GM19240 (cell line): ENCODE measurements at regions not wholly inside any gene's neighbourhood (a gene's known extent, or its start where the extent isn't known, plus 50 kb on each side); places are given as distances from the start of the nearest gene placed in this dataset.
"Not testable (repeated sequence)": the region's sequence is repeated elsewhere in the genome, so short reads cannot be mapped to it uniquely, and the experiment has no call there.

Experiments
- DNase-seq: peaks from one replicate; pipeline ENCODE4 v3.0.0; 2011; ENCODE audit warnings: low spot score; ENCODE audit not compliant: insufficient read length

DNA sequence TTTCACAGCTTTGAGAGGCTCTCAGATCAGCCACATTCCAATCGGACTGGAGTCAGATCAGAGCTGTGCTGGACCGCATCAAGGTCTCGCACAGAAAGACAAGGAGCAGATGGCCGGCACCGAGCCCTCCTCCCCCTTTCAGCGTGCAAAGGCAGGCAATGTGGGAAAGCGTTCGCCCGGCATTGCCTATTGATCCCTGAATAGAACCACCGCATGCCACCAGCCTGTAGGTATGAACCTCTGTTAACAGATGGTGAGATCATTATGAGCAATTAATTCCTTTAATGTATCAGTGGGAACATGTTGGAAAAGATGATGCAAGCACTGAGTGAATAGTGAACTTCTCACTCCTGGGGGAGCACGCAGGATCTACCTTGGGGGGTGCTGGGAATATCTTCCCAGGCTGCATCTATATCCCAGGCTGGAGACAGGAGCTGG is 117.5 kb upstream of the ID4 start:
- DNase-seq: no peak

DNA sequence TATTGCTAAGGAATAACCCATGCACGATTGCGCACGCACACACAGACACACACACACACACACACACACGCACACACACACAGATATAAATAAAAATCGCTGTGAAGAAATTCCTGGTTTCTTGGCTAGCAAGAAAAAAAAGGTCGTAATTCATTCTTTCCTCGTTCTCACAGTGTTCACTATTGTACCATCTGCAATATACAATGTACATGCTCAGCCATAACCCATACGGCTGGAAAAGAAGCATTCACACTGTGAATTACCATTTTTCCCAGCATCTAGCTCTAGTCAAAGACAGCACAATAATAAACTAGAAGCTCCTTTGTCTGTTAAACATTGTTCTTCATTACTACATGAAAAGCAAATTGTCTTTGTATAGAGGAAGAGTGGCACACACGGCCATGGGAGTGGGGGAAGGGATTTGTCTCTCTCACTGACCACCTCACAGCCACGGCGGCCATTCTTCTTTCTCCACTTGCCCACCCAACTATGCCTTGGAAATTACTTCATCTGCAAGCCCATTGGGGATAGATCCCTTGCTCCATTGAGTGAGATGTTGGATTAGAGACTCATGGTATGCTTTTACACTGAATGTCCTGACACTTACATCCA is 115.3 kb upstream of the ID4 start:
- no peak for DNase-seq

DNA sequence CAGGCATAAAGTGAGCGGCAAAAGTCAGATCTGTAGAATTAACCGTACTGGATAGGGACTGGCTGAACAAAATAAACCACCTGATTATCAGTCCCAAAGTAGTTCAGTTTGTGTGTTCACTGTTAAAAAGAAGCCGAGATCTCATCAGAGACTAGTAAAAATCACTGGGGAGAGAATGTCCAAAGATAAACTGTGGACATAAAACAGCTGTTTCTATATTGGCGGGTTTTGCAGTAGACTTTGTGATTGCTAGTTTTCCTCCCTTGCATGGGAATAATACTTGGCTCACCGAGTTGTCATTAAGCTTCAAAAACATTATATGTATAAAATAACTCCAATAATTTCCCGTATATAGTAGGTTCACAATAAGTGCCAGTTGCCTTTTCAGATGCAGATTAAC is 114.2 kb upstream of the ID4 start:
- DNase-seq: no peak

DNA sequence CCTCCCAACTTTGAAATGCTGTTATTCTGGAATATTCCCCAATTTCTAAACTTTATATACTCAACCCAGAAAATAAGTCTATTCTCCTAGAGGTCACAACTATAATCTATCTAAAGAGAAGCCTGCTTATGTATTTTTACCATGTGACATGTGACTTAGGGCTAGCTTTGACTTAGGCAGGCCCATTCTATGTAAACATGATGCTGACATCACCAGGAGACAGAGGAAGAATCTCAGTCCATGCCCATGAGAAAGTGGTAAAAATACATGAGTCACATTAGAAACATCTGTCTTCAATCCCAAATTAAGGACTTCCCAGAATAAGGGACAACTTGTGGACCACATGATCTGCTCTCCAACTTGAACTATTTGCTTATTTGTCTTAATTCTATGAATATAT is 113.6 kb upstream of the ID4 start:
- no peak for DNase-seq

DNA sequence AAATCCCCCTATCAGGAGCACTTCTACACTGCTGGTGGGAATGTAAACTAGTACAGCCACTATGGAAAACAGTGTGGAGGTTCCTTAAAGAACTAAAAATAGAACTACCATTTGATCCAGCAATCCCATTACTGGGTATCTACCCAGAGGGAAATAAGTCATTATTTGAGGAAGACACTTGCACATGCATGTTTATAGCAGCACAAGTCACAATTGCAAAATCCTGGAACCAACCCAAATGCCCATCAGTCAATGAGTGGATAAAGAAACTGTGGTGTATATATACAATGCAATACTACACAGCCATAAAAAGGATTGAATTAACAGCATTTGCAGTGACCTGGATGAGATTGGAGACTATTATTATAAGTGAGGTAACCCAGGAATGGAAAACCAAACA is 111.7 kb upstream of the ID4 start:
- not testable (repeated sequence) for DNase-seq

DNA sequence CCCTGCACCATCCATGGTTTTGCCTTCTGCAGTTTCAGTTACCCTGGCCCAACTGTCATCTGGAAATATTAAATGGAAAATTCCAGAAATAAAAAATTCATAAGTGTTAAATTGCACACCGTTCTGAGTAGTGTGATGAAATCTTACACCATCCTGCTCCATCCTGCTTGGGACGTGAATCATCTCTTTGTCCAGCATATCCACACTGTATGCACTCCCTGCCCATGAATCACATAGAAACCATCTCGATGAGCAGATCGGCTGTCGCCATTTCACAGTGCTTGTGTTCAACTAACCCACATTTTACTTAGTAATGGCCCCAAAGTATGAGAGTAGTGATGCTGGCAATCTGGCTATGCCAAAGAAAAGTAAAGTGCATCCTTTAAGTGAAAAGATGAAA is 105.9 kb upstream of the ID4 start:
- DNase-seq: no peak

DNA sequence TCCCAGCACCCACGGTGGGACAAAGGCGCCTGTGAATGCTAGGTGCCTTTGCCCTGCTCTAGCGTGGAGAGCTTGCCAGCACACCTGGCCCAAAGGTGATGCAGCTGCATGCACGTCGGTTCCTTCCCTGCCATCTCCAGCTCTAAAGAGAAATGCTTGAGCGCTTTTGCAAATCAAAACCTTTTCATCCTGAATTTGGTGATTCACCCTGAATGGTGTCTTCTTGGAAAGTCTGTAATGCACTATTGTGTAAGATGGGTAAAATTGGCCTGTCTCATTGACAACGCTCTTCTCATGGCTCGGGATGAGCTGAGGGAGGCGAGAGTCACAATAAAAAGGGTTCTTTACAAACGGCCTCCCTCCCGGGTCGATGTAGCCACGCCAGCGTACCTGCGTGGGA is 103.1 kb upstream of the ID4 start:
- no peak for DNase-seq

DNA sequence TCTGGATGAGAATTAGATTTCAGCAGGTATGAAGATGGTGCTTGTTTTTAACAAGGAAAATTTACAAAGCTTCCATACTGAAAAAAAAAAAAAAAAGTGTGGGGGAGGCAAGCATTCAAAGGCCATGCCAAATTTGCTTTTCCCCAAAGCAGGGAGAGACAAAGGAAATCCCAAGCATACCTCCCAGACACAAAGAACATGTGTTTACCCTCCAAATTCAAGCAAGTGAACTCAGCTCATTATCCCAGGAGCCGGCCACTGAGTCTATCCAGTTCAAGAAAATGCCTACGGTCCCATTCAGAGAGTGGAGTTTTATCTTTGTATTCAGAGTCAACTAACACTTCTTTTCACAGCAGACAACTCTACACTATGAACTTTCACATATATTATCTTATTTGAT is 102.7 kb upstream of the ID4 start:
- no peak for DNase-seq

DNA sequence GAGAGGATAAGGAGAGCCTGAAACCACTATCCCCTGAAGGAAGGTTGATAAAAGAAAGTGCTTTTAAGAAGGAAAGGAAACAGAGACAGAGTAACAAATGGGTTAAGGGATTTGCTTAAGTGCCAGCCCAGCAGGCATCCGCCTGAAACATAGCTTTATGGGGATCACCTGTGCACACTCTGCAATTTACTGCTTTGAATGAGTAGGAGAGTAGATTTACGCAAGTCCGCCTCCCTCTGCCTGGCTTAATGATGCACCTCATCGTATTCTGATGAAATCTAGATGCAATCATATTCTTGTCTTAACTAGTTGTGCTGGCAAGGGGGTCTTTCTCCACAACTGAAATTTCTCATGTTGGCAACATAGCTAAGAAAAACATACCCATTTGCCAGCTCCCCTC is 101.1 kb upstream of the ID4 start:
- no peak for DNase-seq

DNA sequence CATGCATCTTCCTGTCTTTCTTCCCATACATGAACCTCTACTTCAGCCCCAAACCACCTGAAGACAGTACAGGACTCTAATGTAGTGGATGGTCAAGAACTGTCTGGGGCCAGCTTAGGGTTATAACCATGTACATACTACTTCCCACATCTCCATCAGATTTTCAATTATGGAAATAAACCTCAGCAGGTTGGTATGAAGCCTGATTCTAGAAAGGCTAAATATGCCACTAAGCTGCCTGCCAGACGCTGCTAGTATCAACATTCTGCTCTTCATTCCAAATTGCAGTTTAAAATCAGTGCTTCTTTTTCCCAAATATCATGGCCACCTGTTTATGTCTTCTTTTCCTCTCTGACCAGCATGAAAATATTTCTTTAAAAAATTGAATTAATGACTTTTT is 99.2 kb upstream of the ID4 start:
- no peak for DNase-seq

DNA sequence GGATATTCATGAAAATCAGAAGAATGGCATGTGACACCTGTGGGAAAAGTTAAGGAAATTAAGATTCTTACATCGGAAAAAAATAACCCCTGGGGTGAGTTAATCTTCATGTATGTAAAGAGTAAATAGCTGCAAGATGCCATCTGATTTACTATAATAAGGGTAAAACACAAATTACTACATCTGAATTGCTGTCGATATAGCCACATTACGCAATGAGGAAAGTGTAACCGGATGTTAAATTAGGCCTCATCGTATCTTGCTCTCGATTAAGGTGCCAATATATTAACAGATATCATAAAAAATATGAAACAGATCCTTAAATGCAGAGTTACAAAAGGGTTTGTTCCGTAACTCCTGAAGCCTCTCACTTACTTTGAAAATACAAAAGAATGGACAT is 87.4 kb upstream of the ID4 start:
- DNase-seq: no peak

DNA sequence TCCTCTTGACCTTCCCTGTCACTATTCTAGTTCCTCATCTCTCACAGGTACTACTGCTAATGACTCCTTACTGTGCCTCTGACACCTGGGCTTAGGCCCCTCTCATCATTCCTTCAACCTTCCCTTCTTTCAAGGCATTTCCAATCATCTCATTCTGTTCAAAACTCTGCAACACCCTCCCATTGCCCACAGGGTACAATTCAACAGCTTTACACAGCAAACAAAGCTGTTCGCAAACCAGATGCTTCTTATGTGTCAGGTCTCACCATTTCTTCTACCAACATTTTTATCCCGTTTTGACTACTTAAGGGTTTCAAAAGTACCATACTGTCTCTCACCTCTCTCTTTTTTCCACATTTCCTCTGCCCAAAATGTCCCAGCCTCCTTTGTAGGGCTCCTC is 84.4 kb upstream of the ID4 start:
- no peak for DNase-seq

DNA sequence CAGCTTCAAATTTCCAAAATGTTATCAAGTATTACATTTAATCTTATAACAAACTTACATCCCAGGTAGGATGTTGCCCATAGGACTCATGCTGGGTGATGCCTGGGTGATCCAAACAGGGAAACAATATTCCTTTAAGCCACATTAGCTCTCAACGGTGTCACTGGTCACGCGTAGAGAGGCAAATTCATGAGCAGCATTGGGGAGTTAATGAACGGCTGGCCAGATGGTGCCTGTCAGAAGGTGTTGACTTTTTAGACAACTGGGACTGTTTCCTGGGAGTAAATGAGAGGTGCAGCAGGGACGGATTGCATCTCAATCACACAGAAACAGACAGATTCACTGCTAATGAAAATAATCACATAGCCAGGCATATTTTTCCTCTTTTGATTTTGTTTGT is 83.3 kb upstream of the ID4 start:
- DNase-seq: no peak

DNA sequence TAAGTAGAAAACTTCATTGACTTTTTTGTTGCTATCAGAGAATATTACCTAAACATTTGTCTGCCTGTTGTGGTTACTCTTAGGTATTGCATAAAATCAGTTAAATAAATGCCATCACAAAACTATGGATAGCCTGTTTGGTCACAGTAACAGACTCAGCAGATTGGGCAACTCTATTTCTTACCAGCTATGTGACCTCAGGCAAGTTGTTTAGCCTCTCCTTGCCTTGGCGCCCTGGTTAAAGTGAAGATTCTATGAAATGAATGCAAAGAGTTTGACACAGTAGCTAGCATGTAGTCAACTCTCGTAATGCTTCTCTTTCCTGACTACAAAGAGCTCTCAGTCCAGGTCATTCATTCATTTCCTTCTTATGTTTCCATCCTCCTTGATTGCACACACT is 82.5 kb upstream of the ID4 start:
- DNase-seq: no peak

DNA sequence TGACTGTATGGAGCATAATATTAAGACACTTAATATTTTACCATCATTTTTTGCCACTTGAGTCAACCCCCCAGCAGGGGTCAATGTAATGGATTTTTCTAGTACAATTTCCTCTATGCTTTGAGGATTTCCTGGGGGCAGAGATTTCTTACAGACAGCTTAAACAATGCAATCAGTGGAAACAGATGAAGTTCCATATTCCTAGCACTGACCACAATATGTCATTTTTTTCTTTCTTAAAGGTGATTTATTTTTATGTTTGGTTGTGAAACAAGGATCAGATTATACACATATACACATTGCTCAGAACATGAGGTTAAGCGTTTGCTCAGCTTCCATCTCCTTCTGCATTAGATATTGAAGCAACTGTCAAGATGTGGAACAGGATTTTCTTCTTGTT is 82.0 kb upstream of the ID4 start:
- no peak for DNase-seq

DNA sequence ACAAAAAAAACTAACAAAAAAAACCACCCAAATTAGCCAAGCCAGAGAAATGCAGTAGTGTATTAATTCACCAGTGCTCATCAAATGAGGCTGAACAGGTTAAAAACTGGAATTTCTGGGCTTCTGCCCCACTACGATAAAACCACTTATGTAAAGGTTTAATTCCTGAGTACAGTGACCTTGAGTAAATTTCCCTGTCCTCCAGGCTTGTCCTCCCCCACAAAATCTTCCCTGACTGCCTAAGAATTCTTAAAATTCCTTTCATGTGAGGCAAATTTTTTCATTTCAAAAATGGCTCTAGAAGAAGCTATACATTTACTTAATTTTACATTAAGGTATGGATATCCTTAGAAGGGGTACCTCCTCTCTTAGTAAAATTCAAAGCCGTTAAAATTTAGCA is 80.1 kb upstream of the ID4 start:
- no peak for DNase-seq

DNA sequence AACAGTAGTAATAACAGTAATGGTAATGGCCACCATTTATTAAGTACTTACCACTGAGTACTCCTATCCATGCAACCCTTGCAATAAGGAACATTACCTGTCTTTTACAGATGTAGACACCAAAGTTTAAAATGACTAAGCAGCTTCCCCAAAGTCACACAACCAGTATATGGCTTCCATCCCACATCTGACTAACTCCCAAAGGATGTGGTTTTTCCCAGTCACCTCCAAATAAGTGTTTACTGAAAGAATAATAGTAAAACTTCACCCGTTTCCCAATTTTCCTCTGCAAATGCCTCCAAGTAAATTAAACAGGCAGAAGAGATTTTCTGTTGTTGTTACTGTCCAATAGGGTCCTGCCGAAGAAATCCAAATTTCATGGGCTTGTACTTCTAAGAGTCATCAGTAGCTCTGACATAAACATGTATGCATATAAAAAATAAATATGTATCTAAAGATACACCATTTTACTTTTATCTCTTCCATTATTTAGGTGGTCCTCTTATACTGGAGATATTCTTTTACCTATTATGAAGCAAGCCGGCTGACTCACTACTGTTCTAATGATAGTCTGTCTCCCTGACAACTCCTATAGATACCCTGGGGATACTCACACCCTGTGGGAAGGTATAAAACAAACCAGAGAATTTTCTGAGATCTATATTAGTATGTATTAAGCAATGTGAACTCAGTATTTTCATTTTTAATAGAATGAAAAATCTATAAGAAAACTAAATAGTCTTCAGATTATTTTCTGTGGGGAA is 77.9 kb upstream of the ID4 start:
- no peak for DNase-seq

DNA sequence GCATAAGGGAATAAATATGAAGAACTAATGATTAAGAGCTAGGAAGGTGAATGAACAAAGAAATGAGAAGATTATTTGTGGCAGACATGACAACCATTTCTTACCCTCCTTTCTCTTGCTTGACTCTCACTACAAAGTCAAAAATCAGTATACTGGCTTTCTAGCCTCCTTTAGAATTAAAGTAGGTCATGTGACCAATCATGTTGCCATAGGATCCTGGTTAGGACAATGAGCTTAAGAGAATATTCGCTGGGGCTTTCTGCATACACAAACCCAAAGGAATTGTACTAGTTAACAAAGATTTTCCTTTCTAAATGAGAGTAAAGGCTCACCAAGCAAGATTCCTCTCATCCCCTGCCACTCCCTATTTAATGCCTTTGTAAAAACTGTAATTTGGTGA is 76.0 kb upstream of the ID4 start:
- DNase-seq: no peak

DNA sequence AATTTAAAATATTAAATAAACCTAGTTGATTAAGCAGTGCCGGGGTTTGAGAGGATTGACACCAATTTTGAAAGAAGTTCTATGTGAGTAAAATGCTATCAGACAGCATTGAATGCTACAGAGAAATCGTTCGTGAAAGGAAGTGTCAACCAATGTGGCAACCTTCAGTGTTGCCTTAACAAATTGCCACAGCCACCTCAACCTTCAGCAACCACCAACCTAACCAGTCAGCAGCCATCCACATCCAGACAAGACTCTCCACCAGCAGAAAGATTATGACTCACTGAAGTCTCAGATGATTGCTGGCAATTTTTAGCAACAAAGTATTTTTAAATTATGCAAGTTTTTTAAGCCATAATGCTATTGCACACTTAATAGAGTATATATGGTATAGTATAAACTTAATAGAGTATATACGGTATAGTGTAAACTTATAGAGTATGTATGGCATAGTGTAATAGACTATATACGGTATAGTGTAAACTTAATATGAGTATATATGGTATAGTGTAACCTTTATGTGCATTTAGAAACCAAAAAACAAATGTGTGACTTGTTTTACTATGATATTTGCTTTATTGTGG is 65.3 kb upstream of the ID4 start:
- no peak for DNase-seq

DNA sequence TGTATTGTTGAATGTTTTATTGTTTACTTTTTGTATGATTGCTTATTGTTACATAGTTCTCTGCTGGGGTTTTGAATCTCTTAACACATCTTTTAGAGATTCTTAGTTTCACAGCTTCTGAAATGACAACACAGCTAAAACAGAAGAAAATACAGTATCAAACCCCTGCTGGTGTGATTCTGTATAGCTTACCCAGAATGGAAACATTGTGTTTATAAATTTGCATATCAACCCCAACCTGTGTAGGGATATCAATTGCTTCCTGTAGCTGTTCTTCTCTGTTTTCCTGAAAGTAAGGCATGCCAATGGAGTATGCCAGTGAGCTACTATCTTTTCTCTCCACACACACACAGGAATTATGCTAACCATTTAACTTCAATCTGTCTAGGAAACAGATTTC is 64.3 kb upstream of the ID4 start:
- no peak for DNase-seq

DNA sequence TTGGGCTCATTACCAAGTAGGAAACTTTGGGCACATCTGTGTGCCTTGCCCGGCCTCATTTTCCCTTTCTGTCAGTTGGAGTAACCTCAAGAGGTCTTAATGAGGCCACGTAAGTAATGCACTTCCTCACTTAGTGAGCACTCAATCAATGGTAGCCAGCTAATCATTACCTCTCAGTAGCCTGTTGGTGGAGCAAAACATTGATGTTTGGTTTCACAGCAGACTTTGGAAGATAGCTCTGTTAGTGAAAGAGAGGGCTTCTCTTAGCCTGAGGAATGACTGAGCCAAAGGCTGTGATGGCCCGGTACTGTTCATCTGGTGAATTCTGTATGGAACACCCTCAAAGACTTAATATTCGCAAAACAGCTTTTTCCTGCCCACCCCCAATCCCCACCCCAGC is 55.9 kb upstream of the ID4 start:
- DNase-seq: no peak

DNA sequence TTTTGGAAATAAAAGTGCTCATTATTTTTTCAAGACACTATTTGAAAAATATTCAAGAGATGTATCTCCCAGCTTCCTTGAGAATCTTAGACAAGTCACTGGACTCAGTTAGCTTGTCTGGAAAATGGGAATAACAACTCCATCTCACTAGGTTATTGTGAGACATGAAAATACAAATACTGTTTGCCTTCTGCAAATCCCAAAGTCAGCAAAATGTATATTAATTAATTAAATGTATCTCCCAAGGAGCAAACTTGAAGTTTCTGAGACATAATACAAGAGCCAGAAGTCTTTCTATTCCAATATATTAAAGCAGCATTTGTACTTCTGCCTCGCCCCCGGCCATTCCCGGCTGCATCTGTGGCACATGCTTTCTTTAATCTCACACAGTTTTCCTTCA is 54.6 kb upstream of the ID4 start:
- DNase-seq: no peak
